Suprapubic skin (tissue), 4 donors: ENCODE measurements at regions not wholly inside any gene's neighbourhood (a gene's known extent, or its start where the extent isn't known, plus 50 kb on each side); places are given as distances from the start of the nearest gene placed in this dataset.

Experiments used
- CTCF ChIP-seq, 2 donors: fragments of 200-600 bp in 1 of 2; fragments of 450-650 bp in 1 of 2; sonication (generic) in 1 of 2; IDR thresholded peaks; one replicate each; pipeline ENCODE4 v1.5.1; 2016 to 2019; ENCODE audit warnings: antibody characterized with exemption in 2 of 2, mild to moderate bottlenecking in 1 of 2, moderate library complexity in 1 of 2
- POLR2A ChIP-seq, 2 donors: fragments of 450-650 bp; IDR thresholded peaks; one replicate each; pipeline ENCODE4 v1.6.1; 2017; ENCODE audit warnings: antibody characterized with exemption in 2 of 2, mild to moderate bottlenecking in 2 of 2, moderate library complexity in 2 of 2
- POLR2AphosphoS5 ChIP-seq, 3 donors: sonication (generic); formaldehyde crosslinking; IDR thresholded peaks; one replicate each; pipeline ENCODE4 v1.6.1; 2017; ENCODE audit warnings: antibody characterized with exemption in 3 of 3

GRCh38 chr22:47748957-47749356 lies 986.5 kb downstream of the TBC1D22A start:
- TF ChIP-seq POLR2A (IDR thresholded peaks at IDR 0.05): no peak
- no peak for TF ChIP-seq CTCF (IDR thresholded peaks at IDR 0.05)
- TF ChIP-seq POLR2AphosphoS5 (IDR thresholded peaks at IDR 0.05): no peak
